NCI-H2171 (cell line): ENCODE measurements at regions not wholly inside any gene's neighbourhood (a gene's known extent, or its start where the extent isn't known, plus 50 kb on each side); places are given as distances from the start of the nearest gene placed in this dataset.
"Not testable (repeated sequence)": the region's sequence is repeated elsewhere in the genome, so short reads cannot be mapped to it uniquely, and the experiment has no call there.

Experiments
- DNase-seq: peaks from one replicate; lab custom pipeline; 2025; lab: John Stamatoyannopoulos, UW

GRCh38 chr2:67290451-67291290, 106.5 kb upstream of the ETAA1 start:
- DNase-seq, result no peak

GRCh38 chr2:67294218-67294617, 102.9 kb upstream of the ETAA1 start:
- DNase-seq, result no peak

- no peak for DNase-seq
Observed at GRCh38 chr2:67295406-67295805, 101.7 kb upstream of the ETAA1 start.

- no peak for DNase-seq
Observed at GRCh38 chr2:67295851-67296250, 101.3 kb upstream of the ETAA1 start.

- DNase-seq, result no peak
Observed at GRCh38 chr2:67304300-67304890, 92.7 kb upstream of the ETAA1 start.

GRCh38 chr2:67309281-67309680, 87.9 kb upstream of the ETAA1 start:
- no peak for DNase-seq

GRCh38 chr2:67311536-67311935, 85.6 kb upstream of the ETAA1 start:
- no peak for DNase-seq

GRCh38 chr2:67312871-67313270, 84.3 kb upstream of the ETAA1 start:
- no peak for DNase-seq

GRCh38 chr2:67313536-67313935, 83.6 kb upstream of the ETAA1 start:
- DNase-seq, result no peak

GRCh38 chr2:67318031-67318430, 79.1 kb upstream of the ETAA1 start:
- DNase-seq, result no peak

GRCh38 chr2:67318563-67318962, 78.6 kb upstream of the ETAA1 start:
- no peak for DNase-seq

- DNase-seq, result no peak
Observed at GRCh38 chr2:67318993-67319481, 78.1 kb upstream of the ETAA1 start.

GRCh38 chr2:67320861-67321587, 76.1 kb upstream of the ETAA1 start:
- no peak for DNase-seq

- DNase-seq, result no peak
Observed at GRCh38 chr2:67321588-67321903, 75.6 kb upstream of the ETAA1 start.

- no peak for DNase-seq
Observed at GRCh38 chr2:67322353-67323001, 74.7 kb upstream of the ETAA1 start.

- DNase-seq, result no peak
Observed at GRCh38 chr2:67323209-67323991, 73.7 kb upstream of the ETAA1 start.

- no peak for DNase-seq
Observed at GRCh38 chr2:67329513-67329912, 67.6 kb upstream of the ETAA1 start.

- DNase-seq, result no peak
Observed at GRCh38 chr2:67329951-67330350, 67.2 kb upstream of the ETAA1 start.

GRCh38 chr2:67331419-67332086, 65.6 kb upstream of the ETAA1 start:
- not testable (repeated sequence) for DNase-seq

- no peak for DNase-seq
Observed at GRCh38 chr2:67337903-67338302, 59.2 kb upstream of the ETAA1 start.

- DNase-seq, result no peak
Observed at GRCh38 chr2:67338601-67339233, 58.4 kb upstream of the ETAA1 start.
